Renal cortex interstitium (tissue), 11 donors: ENCODE measurements at regions not wholly inside any gene's neighbourhood (a gene's known extent, or its start where the extent isn't known, plus 50 kb on each side); places are given as distances from the start of the nearest gene placed in this dataset.

Experiments
- DNase-seq, 11 donors: peaks; one replicate each; pipeline ENCODE4 v3.0.0-alpha.2; 2013; ENCODE audit warnings: low read depth in 9 of 11, low spot score in 4 of 11; ENCODE audit errors: extremely low read depth in 1 of 11

DNA sequence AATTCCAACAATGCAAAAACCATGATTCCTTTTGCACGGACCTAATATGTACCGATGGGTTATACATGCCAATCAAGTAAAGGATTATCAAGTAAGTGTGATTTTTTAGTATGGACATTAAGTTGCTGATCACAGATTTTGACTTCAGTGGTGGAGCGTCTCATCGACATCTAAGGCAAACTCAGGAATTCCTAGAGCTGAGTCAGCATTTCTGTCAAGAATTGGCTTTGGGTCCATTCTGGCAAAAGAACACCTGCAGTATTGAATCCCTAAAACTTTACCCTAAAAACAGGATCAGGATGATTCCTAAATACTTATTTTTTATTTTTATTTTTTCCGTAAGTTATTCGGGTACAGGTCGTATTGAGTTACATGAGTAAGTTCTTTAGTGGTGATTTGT, 83.6 kb downstream of the HPGD start:
- DNase-seq: no peak

GRCh38 chr4:174437749-174438148, 84.5 kb downstream of the HPGD start:
- DNase-seq: no peak

- no peak for DNase-seq
Observed at GRCh38 chr4:174437324-174437723, 85.0 kb downstream of the HPGD start.

- DNase-seq: no peak
Observed at GRCh38 chr4:174436377-174436776, 85.9 kb downstream of the HPGD start.

DNA sequence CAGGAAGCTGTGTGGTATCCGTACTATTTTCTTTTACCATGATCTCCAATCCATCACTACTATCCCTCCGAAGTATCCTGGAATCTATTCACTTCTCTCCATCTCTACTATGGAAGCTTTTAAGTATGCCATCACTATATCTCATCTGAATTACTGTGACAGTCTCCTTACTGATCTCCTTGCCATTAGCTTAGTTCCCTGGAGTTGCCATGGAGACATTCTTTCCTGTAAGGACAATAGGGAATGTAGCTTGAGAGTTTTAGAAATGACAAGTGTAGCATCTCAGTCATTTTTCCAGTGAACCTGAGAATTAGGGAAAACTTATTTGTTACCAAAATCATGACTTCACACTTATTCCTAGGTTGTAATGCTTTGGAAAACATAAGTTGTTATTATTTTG, 86.3 kb downstream of the HPGD start:
- DNase-seq: no peak

DNA sequence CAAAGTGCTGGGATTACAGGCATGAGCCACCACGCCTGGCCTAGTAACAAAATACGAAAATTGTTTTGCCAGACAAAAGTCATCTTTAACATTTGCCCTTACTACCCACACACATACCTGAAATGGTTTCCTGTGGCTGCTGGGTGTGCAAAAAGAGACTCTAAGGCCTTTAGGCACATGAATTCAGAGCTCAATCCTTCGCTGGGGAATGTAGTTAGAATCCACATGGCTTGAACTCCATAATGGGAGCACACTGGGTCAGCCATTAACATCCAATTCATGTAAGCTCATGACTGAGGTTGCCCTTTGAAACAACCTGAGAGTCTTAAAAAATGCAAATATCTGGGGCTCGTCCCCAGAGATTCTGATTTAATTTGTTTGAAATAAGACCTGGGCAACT, 87.8 kb downstream of the HPGD start:
- no peak for DNase-seq

DNA sequence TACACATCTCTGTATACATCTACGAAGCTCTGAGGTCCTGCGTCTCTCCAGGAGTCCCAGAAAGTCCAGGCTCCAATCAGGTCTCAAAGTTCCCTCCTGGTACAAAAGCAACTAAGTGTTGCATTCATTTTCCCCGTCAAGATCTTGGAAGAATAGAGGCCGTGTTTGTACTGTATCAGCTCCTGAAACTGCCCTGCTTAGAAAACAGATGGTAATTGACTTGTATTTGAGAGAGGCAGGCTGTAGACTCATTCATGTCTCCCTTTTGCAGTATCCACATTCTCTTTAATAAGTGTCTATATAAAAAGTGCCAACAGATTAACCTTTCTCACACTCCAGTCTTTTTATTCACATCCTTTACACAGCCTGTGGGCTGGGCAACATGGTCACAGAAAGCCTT, 91.7 kb downstream of the HPGD start:
- DNase-seq: no peak

- DNase-seq: no peak
Observed at GRCh38 chr4:174429701-174430410, 92.4 kb downstream of the HPGD start.

DNA sequence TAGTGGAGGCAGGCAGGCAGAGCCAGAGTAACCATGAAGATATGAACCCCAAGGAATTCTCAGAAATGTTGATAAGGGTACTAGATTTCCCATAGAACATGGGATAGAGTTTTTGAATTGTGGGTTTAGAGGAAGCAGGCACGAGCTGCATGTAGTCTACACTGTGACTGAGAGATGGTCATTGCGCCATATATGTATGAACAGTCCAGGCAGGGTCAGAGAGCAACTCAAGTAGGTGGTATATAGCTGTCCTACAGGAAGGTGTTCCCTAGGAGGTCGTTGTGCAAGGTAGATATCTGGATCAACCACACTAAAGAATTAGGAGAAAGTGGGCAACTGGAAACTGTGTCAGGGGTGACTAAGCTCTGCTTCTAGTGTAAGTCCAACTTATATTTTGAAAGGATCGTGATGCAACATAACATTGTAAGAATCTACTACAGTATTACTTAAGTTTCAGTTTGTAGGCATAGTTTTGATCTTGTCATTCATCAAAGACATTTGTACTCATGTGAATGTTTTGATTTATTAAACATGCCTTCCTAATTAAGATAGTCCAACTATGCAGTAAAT, 94.6 kb downstream of the HPGD start:
- DNase-seq: no peak

- no peak for DNase-seq
Observed at GRCh38 chr4:174425669-174426068, 96.6 kb downstream of the HPGD start.

GRCh38 chr4:174423257-174423944, 98.9 kb downstream of the HPGD start:
- DNase-seq: peak in 3 of 11 donors; percentile 2 to 12 (median 3)

GRCh38 chr4:174422893-174423256, 99.4 kb downstream of the HPGD start:
- peak in 1 of 11 donors; percentile 3 for DNase-seq

- DNase-seq: no peak
Observed at GRCh38 chr4:174420316-174420715, 102.0 kb downstream of the HPGD start.

DNA sequence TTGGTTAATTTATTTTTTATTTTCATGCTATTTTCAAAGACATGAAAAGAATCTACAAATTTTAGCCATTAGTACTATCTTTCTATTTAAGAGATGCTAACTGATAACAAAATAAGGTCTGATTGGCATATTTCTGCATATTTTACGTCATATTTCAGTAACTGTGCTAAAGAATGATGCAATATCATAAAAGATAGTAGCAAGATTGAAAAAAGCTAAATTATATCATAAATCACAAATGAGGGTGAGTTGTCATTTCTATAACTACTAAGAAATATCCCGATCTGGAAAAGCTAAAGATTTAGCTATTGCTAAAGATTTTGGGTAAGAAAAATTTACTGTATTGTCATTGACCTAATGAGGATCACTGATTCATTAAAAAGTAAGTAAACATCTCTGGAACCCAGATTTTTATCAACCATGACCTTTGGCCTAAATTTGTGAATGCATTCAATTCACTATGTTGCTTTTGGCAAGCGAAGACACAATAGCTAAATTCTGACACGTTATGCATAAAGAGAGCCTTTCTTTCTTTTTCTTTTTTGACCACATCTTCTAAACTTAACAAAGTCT, 103.6 kb downstream of the HPGD start:
- DNase-seq: no peak

- DNase-seq: no peak
Observed at GRCh38 chr4:174408841-174409552, 113.3 kb downstream of the HPGD start.

DNA sequence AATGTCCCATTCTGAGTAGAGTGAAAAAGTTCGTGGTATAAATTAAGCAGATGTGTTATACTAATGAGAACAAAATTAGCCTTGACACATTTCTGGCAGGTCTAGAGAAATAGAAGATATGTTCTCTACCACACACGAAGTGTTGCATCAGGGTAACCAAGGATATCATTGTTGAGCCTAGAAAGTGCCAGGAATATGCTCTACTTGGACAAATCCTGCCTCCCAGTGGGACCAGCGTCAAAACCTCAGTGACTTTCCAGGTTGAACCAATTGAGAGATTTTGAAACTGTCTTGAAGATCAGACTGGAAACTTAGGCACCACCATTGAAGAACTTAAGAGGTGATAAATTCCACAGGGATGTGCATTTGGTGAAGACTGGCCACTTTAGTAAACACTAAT, 115.9 kb downstream of the HPGD start:
- no peak for DNase-seq

DNA sequence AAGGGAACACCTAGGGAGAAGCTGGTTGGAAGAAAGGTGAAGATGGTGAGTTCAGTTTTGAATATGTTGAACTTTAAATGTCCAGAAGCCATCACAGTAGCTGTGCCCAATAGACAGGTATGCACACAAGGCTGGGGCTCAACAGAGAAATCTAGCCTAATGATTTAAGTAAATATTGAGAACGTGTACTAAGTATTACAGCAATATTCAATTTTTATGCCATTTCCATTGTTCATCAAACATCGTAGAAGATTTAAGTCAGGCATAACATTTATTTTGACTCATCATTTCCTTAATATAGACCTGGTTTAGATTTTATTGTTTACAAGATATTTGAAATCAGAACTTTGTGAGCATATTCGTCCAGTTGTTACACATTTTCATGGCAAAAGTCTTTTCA, 116.4 kb downstream of the HPGD start:
- no peak for DNase-seq

- no peak for DNase-seq
Observed at GRCh38 chr4:174404677-174405076, 117.6 kb downstream of the HPGD start.

DNA sequence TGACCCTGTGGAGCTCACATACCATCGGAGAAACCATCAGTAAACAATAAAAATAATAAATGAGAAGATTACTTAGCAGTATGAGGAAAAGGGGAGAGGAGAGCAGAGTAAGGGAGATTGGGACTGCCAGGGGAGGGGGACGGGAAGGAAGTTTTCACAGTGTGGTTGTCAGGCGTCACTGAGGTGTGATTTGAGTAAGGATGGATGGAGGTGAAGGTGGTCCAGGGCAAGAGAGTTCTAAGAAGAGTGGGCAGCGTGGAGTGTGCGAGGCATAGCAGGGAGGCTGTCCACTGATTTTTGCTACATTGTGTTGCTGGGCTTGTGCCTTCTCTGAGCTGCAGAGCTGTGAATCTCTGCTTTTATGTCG, 119.1 kb downstream of the HPGD start:
- no peak for DNase-seq
